HG02798 (cell line): ENCODE measurements at regions not wholly inside any gene's neighbourhood (a gene's known extent, or its start where the extent isn't known, plus 50 kb on each side); places are given as distances from the start of the nearest gene placed in this dataset.

Experiments
- ATAC-seq: cut with Tn5 transposase; IDR thresholded peaks from one replicate; pipeline ENCODE4 v1.9.1; 2021; ENCODE audit warnings: mild to moderate bottlenecking; ENCODE audit not compliant: unreplicated experiment, poor library complexity

DNA sequence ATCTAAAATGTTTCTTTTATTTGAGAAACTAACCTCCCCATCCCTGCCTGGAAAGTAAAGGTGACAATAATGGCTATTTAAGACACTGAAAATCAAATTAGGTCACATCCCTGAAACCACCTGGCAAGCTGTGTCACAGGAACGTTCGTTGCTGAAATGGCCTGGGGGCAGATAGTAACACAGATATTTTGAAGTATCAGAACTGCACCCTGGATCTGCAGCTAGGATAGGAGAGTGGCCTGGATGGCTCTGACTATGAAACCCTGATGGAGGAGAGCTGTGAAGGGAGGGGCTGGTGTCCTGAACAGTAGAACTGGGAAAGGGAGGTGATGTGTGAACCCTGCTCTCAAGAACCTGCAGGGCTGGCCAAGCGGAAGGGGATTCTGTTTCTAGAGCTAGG is 648.3 kb upstream of the CFAP20DC start:
- ATAC-seq: no peak

DNA sequence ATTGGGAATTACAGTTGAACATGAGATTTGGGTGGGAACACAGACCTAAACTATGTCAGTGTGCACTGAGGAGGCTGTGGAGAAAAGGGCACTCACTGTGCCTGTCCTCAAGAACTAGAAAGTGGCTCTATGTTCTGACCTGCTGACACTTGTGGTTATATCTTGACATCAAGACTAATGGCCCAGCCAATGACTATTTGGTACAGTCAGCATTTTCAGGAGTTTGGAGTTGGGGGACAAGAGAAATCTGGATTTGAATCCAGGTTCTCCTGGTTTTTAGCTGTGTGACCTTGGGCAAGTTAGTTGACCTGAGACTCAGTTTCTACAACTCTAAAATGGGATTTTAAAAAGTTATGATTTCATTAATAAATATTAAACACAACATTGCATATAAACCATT is 647.0 kb upstream of the CFAP20DC start:
- no peak for ATAC-seq

GRCh38 chr3:59695860-59696259 is 646.0 kb upstream of the CFAP20DC start:
- no peak for ATAC-seq

GRCh38 chr3:59692117-59692516 is 642.3 kb upstream of the CFAP20DC start:
- ATAC-seq: no peak

DNA sequence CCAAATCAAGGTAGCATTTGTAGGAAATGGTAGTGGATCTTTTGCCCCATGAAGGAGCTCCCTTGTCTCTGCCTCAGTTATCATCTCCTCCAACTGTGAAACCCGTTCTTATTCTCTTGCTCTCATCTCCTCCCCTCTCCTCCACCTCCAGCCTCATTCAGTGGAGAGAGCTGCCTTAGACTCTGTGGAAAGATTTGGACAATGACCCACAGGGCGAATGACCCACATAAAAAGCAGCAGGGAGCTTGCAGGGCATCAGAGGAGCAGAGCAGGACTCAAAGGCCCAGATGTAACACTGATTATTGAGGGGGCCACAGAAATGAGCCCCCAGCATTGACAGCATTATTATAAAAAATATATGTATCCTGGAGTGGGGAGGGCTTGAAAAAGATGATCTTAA is 641.1 kb upstream of the CFAP20DC start:
- no peak for ATAC-seq

- ATAC-seq: no peak
Observed at GRCh38 chr3:59688636-59689035, 638.8 kb upstream of the CFAP20DC start.

- ATAC-seq: no peak
Observed at GRCh38 chr3:59685432-59685831, 635.6 kb upstream of the CFAP20DC start.

DNA sequence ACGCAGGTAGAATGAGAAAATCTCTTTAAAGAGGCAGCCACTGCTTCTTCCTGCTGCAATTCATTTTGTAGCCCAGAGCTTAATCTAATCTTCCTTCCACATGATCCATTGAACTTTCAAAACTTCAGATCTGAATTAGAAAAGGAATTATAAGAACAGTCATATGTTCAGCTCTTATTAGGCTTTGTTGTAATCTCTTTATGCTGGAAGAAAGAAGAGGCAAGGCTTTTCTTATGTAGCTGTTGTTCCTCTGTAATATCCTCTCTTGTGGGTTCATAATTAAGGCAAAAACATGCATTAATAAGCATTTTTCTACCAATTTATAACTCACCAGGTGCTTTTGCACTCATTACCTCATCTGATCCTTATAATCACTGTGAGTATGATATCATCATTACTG is 634.9 kb upstream of the CFAP20DC start:
- no peak for ATAC-seq

DNA sequence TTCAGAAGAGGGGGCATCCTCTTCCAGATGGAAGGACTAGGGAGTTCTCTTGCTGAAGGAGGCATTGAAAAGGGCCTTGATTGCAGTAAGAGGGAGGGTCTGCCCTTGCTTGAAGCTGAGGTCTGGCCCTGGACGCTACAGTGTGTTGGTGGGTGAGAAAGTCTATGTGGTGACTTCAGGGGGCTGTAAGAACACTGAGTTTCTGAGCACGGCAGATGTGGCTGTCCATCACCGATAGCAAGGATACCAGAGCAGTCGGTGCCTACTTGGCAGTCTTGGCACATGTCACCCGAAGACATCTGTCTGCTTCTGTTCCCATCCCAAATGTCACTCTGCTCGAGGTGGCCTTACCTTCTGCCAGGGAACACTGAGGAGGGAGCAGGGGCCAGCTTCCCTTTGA is 631.1 kb upstream of the CFAP20DC start:
- ATAC-seq: no peak

DNA sequence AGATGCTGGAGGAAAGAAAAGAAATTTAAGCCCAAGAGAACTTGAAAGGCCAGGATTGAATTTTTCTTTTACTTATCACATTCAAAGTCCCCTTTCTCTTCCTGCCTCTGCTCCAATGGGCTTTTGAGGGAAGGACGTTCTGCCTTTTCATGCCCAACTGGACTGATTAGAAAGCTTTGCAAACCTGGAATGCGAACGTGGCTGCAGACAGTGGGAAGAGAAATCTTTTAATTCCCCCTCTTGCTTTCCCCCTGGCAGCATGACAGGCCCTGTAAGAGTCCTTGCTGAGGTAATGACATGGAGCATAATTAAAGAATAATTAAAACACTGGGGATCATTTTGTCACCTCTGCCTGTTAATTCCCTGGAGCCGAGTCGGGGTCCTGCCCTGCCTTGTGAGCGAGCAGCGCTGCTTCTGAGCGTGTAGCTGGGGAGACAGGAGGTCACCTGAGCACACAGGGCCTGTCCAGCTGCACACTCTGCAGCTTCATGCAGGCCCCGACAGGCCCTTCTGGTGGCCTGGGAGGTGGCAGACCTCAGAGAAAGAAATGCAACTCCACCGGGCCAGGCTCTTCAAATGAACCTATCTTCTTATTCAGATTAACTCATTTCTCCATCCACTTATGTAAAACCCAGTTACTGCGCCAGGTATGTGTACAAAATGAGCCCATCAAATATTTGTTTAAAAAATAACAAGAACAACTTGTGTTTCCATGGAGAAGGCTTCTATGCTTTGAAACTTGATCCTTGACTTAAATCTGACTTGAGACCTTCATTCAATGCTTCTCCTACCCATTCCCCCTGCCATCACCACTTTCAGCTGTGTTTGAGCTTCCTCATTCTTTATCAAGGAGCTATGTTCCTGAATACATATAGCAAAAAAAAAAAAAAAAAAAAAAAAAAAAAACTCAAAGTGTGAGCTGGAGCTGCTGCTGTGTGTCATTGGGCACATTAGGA is 628.2 kb upstream of the CFAP20DC start:
- no peak for ATAC-seq

GRCh38 chr3:59675495-59675894 is 625.7 kb upstream of the CFAP20DC start:
- no peak for ATAC-seq

DNA sequence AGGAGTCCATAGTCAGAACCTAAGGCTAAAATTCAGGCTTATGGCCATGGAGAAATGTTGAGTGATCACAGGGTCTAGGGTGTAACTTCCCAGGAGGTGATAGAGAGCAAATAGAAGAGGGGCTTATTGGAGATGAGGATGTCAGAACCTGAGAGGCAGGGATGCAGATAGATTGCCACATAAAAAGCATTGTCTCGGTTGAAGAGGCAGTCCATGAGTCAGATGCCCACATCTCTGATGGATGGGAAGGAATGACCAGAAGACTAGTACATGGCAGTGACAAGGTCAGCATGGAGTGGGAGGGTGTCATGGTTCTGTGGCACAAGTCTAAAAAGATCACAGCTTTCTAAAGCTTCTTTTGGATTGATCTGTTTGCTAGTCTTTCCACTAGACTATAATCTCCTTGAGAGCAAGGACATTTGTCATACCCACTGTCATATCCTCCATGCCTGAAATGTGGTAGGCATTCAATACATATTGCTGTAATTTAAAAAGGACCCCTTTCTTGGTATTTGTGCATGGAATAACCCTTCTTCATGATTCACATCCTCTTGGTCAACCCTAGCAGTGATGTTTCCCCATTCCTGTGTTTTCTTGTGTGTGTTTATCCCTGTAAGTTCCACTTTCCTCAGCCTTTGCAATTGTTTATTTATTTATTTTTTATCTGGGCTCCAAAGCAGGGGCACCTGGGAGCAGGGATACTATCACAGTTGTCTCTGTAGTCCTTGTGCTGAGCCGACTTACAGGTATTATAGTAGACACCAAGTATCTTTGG is 613.4 kb upstream of the CFAP20DC start:
- no peak for ATAC-seq

- no peak for ATAC-seq
Observed at GRCh38 chr3:59660852-59661625, 611.2 kb upstream of the CFAP20DC start.

DNA sequence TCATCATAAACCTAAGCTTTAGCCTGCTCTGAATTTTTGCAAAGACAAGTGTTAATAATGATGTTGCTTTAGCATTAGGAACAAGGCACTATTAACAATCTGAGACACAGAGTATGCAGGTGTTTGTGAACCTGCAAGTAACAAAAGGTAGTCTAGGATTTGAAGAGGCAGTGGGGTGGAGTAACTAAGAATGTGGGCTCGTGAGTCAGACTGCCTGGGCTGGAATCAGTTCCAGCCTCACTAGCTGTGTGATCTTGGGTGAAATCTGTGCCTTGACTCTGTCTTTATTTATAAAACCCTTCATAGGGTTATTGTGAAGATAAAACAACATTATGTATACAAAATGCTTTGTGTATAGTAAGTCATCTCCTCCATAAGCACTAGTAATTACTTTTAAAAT is 610.6 kb upstream of the CFAP20DC start:
- no peak for ATAC-seq

GRCh38 chr3:59659755-59660154 is 609.9 kb upstream of the CFAP20DC start:
- no peak for ATAC-seq

DNA sequence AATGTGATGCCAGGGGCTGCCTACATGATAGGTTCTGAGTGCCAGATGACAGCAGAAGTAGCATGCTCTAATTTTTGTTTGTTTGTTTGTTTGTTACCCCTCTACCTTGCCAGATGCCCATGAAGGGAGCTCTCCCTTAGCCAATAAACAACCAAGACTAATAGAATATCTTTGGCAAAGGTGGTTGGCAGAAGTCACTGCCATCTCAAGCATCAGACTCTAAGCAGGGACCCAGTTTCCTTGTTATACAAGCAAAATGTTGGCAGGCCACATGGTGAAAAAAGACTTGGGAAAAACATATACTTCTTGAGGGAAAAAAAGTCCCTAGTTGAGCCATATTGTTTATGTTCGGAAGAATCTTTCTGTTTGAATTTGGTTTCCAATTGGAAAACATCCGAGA is 609.0 kb upstream of the CFAP20DC start:
- ATAC-seq: no peak

- ATAC-seq: no peak
Observed at GRCh38 chr3:59658274-59658673, 608.4 kb upstream of the CFAP20DC start.

GRCh38 chr3:59655418-59656015 is 605.7 kb upstream of the CFAP20DC start:
- ATAC-seq: no peak

- ATAC-seq: no peak
Observed at GRCh38 chr3:59654480-59655417, 604.9 kb upstream of the CFAP20DC start.
